ENCODE measurements at regions not wholly inside any gene's neighbourhood (a gene's known extent, or its start where the extent isn't known, plus 50 kb on each side); places are given as distances from the start of the nearest gene placed in this dataset.

GRCh38 chr15:93340406-93340805 lies 251.4 kb upstream of the RGMA start:
- TF ChIP-seq, protein P1, sequence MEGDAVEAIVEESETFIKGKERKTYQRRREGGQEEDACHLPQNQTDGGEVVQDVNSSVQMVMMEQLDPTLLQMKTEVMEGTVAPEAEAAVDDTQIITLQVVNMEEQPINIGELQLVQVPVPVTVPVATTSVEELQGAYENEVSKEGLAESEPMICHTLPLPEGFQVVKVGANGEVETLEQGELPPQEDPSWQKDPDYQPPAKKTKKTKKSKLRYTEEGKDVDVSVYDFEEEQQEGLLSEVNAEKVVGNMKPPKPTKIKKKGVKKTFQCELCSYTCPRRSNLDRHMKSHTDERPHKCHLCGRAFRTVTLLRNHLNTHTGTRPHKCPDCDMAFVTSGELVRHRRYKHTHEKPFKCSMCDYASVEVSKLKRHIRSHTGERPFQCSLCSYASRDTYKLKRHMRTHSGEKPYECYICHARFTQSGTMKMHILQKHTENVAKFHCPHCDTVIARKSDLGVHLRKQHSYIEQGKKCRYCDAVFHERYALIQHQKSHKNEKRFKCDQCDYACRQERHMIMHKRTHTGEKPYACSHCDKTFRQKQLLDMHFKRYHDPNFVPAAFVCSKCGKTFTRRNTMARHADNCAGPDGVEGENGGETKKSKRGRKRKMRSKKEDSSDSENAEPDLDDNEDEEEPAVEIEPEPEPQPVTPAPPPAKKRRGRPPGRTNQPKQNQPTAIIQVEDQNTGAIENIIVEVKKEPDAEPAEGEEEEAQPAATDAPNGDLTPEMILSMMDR (IDR thresholded peaks at IDR 0.05) = no peak
- TF ChIP-seq POLR2A (IDR thresholded peaks at IDR 0.05) = no peak

Data from uterus (tissue), 2 donors.